ENCODE measurements at regions not wholly inside any gene's neighbourhood (a gene's known extent, or its start where the extent isn't known, plus 50 kb on each side); places are given as distances from the start of the nearest gene placed in this dataset.

DNA sequence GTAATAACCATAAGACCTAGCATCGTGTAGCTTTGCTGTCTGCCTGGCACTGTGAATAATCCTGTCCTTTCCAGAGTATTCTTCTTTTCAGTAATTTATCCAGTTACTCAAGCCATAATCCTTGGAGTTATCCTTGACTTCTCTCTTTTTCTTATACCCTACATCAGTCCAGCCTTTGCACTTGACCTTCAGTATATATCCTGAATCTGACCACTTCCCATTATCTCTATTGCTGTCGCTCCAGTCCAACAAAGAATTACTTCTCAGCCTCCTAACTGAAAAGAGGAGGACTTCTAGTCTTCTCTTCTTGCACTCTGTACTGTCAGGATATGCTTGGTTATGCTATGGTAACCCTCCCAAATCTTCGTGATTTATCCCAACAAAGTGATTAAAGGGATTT, 393.8 kb downstream of the SHQ1 start:
- TF ChIP-seq, protein P1, sequence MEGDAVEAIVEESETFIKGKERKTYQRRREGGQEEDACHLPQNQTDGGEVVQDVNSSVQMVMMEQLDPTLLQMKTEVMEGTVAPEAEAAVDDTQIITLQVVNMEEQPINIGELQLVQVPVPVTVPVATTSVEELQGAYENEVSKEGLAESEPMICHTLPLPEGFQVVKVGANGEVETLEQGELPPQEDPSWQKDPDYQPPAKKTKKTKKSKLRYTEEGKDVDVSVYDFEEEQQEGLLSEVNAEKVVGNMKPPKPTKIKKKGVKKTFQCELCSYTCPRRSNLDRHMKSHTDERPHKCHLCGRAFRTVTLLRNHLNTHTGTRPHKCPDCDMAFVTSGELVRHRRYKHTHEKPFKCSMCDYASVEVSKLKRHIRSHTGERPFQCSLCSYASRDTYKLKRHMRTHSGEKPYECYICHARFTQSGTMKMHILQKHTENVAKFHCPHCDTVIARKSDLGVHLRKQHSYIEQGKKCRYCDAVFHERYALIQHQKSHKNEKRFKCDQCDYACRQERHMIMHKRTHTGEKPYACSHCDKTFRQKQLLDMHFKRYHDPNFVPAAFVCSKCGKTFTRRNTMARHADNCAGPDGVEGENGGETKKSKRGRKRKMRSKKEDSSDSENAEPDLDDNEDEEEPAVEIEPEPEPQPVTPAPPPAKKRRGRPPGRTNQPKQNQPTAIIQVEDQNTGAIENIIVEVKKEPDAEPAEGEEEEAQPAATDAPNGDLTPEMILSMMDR (IDR thresholded peaks at IDR 0.05; ENCODE audit: low read depth, low read length), result no peak
- TF ChIP-seq POLR2A (IDR thresholded peaks at IDR 0.05; ENCODE audit: extremely low read depth, insufficient read length), result no peak
